GM19035 (cell line): ENCODE measurements at regions not wholly inside any gene's neighbourhood (a gene's known extent, or its start where the extent isn't known, plus 50 kb on each side); places are given as distances from the start of the nearest gene placed in this dataset.

Experiments
- ATAC-seq: cut with Tn5 transposase; IDR thresholded peaks from one replicate; pipeline ENCODE4 v1.9.1; 2021; ENCODE audit not compliant: unreplicated experiment

- ATAC-seq: no peak
Measured at GRCh38 chr1:232484856-232485255, 145.1 kb downstream of the SIPA1L2 start.

GRCh38 chr1:232483826-232484225, 146.1 kb downstream of the SIPA1L2 start:
- ATAC-seq: no peak

- no peak for ATAC-seq
Measured at GRCh38 chr1:232481091-232481490, 148.8 kb downstream of the SIPA1L2 start.

GRCh38 chr1:232477728-232478127, 152.2 kb downstream of the SIPA1L2 start:
- ATAC-seq: no peak

GRCh38 chr1:232476538-232476950, 153.4 kb downstream of the SIPA1L2 start:
- no peak for ATAC-seq

GRCh38 chr1:232474826-232475225, 155.1 kb downstream of the SIPA1L2 start:
- ATAC-seq: no peak

- no peak for ATAC-seq
Measured at GRCh38 chr1:232473900-232474299, 156.0 kb downstream of the SIPA1L2 start.

- no peak for ATAC-seq
Measured at GRCh38 chr1:232473324-232473723, 156.6 kb downstream of the SIPA1L2 start.

GRCh38 chr1:232472485-232473041, 157.4 kb downstream of the SIPA1L2 start:
- ATAC-seq: no peak

- ATAC-seq: no peak
Measured at GRCh38 chr1:232471250-232471649, 158.7 kb downstream of the SIPA1L2 start.

- ATAC-seq: no peak
Measured at GRCh38 chr1:232470711-232471110, 159.2 kb downstream of the SIPA1L2 start.

GRCh38 chr1:232468249-232468648, 161.7 kb downstream of the SIPA1L2 start:
- no peak for ATAC-seq

- ATAC-seq: no peak
Measured at GRCh38 chr1:232467073-232467760, 162.7 kb downstream of the SIPA1L2 start.

GRCh38 chr1:232464325-232464724, 165.6 kb downstream of the SIPA1L2 start:
- ATAC-seq: no peak

- no peak for ATAC-seq
Measured at GRCh38 chr1:232463225-232463624, 166.7 kb downstream of the SIPA1L2 start.

- no peak for ATAC-seq
Measured at GRCh38 chr1:232462213-232462612, 167.7 kb downstream of the SIPA1L2 start.

GRCh38 chr1:232459826-232460225, 170.1 kb downstream of the SIPA1L2 start:
- ATAC-seq: no peak

- ATAC-seq: no peak
Measured at GRCh38 chr1:232459087-232459486, 170.8 kb downstream of the SIPA1L2 start.

- ATAC-seq: peak; percentile 88
Measured at GRCh38 chr1:232457595-232457994, 172.3 kb downstream of the SIPA1L2 start.

GRCh38 chr1:232456714-232457113, 173.2 kb downstream of the SIPA1L2 start:
- ATAC-seq: no peak

- ATAC-seq: no peak
Measured at GRCh38 chr1:232454227-232454886, 175.6 kb downstream of the SIPA1L2 start.

GRCh38 chr1:232452736-232453440, 177.0 kb downstream of the SIPA1L2 start:
- ATAC-seq: no peak
